Epithelial cell of proximal tubule (primary cell): ENCODE measurements at regions not wholly inside any gene's neighbourhood (a gene's known extent, or its start where the extent isn't known, plus 50 kb on each side); places are given as distances from the start of the nearest gene placed in this dataset.

Experiments
- DNase-seq: peaks from one replicate; pipeline ENCODE4 v3.0.0-alpha.2; 2011; ENCODE audit warnings: low read depth
- H3K4me3 ChIP-seq: 2 replicates; pipeline ENCODE4 v1.5.1; 2011; ENCODE audit warnings: low read depth, mild to moderate bottlenecking, low read length
- CTCF ChIP-seq: conservative IDR thresholded peaks from 2 replicates; pipeline ENCODE4 v1.5.1; 2012; ENCODE audit warnings: low read depth, mild to moderate bottlenecking, low read length

DNA sequence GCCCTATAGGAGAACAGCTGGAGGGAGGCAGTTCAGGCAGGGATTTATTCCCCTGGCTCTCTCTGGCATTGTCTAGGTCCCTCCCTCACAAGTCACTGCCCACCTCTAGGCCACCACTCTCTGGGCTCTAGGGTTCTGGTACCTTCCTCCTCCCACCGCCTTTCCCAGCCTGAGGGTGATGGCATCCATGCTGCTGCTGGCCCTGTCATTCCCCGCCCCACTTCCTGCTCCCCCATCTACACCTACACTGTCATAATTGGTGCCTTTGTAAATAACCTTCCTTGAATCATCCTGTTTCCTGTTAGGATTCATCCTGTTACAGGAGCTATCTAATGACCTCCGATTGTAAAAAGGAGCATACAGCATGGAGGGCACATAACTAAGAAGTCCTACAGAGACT, 303.3 kb upstream of the COBL start:
- TF ChIP-seq CTCF = no peak
- no peak overlapping the region for H3K4me3 ChIP-seq
- DNase-seq = no peak

DNA sequence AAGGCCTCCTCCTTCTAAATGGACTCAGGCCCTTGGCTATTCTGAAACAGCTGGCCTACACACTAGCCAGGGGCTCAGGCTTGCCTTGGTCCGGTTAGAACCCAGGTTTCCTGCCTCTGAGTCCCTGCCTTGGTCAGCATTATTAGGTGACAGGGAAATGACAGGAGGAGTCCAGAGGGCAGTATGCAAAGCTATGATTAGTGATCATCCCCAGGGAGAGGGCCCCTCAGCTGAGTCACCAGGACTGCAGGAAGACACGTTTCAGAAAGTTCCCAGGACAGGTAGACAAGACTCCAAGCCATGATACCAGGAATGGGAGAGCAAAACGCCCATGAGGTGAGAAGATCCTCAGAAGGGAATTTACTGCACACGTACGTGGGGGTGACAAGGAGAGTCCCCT, 301.1 kb upstream of the COBL start:
- no peak for TF ChIP-seq CTCF
- DNase-seq = no peak
- no peak overlapping the region for H3K4me3 ChIP-seq

DNA sequence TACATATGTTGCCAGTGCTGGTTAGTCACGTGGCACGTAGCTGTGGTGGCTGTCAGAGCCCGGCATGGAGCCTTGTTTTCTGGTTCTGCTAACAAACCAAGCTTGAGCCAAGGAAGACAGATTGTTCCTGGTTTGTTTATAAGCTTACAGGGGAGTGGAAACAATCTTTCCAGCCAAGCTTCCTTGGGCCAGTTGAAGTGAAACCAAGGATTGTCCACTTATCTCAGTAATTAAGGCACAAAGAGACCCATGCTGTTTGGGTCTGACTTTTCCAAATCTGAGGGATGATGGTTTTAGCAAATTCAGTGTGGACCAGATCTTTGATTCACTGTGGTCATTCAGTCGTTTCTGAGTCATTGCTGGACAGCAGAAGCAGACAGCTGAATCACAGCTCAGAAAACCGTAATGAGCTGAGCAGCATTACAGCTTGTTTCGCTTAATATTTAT, 297.3 kb upstream of the COBL start:
- no peak for TF ChIP-seq CTCF
- DNase-seq = no peak
- no peak overlapping the region for H3K4me3 ChIP-seq

- no peak overlapping the region for H3K4me3 ChIP-seq
- DNase-seq = no peak
- TF ChIP-seq CTCF = no peak
Observed at GRCh38 chr7:51611937-51612336, 295.3 kb upstream of the COBL start.

- no peak overlapping the region for H3K4me3 ChIP-seq
- TF ChIP-seq CTCF = no peak
- no peak for DNase-seq
Observed at GRCh38 chr7:51607447-51607846, 290.8 kb upstream of the COBL start.

GRCh38 chr7:51606601-51607154, 290.1 kb upstream of the COBL start:
- H3K4me3 ChIP-seq = no peak overlapping the region
- TF ChIP-seq CTCF = no peak
- DNase-seq = no peak

GRCh38 chr7:51602376-51602775, 285.8 kb upstream of the COBL start:
- no peak for TF ChIP-seq CTCF
- H3K4me3 ChIP-seq = no peak overlapping the region
- no peak for DNase-seq
